Caco-2 (cell line): ENCODE measurements at regions not wholly inside any gene's neighbourhood (a gene's known extent, or its start where the extent isn't known, plus 50 kb on each side); places are given as distances from the start of the nearest gene placed in this dataset.

Source experiments
- BruUV-seq: library from RNA; stranded (reverse); fragments of 400-500 nt; replicated peaks from 2 replicates; lab custom pipeline; 2021; lab: Mats Ljungman, UMichigan
- CTCF ChIA-PET: fragments of 300-600 bp; sonication (Branson Sonifier 250); formaldehyde crosslinking; loops from one replicate; lab custom pipeline; 2022; ENCODE audit warnings: antibody characterized with exemption; lab: Charles Lee
- POLR2A ChIA-PET: fragments of 300-600 bp; sonication (Branson Sonifier 250); formaldehyde crosslinking; loops from one replicate; lab custom pipeline; 2022; ENCODE audit warnings: antibody characterized with exemption; lab: Charles Lee
- DNase-seq, 2 experiments: peaks; one replicate each; pipeline versions ENCODE4 v3.0.0 to v3.0.0-alpha.2; 2020 to 2022
- H3K27me3 ChIP-seq: replicated peaks from 2 replicates; pipeline ENCODE4 v1.6.0; 2011; ENCODE audit warnings: low read length; ENCODE audit not compliant: control insufficient read depth, insufficient read depth
- H3K36me3 ChIP-seq: 2 replicates; pipeline ENCODE4 v1.5.1; 2011; ENCODE audit warnings: low read length; ENCODE audit not compliant: control insufficient read depth, insufficient read depth
- H3K4me1 ChIP-seq: fragments of 250-450 bp; sonication (Bioruptor Pico); 2 replicates; pipeline ENCODE4 v1.5.1; 2020; ENCODE audit warnings: mild to moderate bottlenecking
- H3K4me3 ChIP-seq: 2 replicates; pipeline ENCODE4 v1.5.1; 2011; ENCODE audit warnings: low read depth, mild to moderate bottlenecking, control low read depth, low read length
- H3K9me3 ChIP-seq: fragments of 250-450 bp; sonication (Bioruptor Pico); 2 replicates; pipeline ENCODE4 v1.5.1; 2020; ENCODE audit warnings: mild to moderate bottlenecking, moderate library complexity
- H3K27ac Mint-ChIP-seq: one replicate; pipeline ENCODE4 v1.8.0; 2022; ENCODE audit warnings: mixed read lengths; ENCODE audit not compliant: unreplicated experiment
- H3K27me3 Mint-ChIP-seq: one replicate; pipeline ENCODE4 v1.8.0; 2022; ENCODE audit warnings: mixed read lengths; ENCODE audit not compliant: insufficient read depth, unreplicated experiment
- H3K36me3 Mint-ChIP-seq: one replicate; pipeline ENCODE4 v1.8.0; 2022; ENCODE audit warnings: mild to moderate bottlenecking, mixed read lengths; ENCODE audit not compliant: insufficient read depth, unreplicated experiment
- H3K4me1 Mint-ChIP-seq: one replicate; pipeline ENCODE4 v1.8.0; 2022; ENCODE audit warnings: low read depth, mixed read lengths; ENCODE audit not compliant: unreplicated experiment
- H3K4me3 Mint-ChIP-seq: one replicate; pipeline ENCODE4 v1.8.0; 2022; ENCODE audit warnings: mild to moderate bottlenecking, moderate library complexity, mixed read lengths; ENCODE audit not compliant: unreplicated experiment
- H3K9me3 Mint-ChIP-seq: one replicate; pipeline ENCODE4 v1.8.0; 2022; ENCODE audit warnings: mixed read lengths; ENCODE audit not compliant: unreplicated experiment
- intact Hi-C: fragments of 100-400 bp; cut with micrococcal nuclease; formaldehyde crosslinking; loops from one replicate; pipeline ENCODE4 v1.10.0; 2022; ENCODE audit not compliant: unreplicated experiment
- TF ChIP-seq, protein P1 (sequence below), 2 experiments: fragments of 200-600 bp in 1 of 2; IDR thresholded peaks; 1 replicate in 1 of 2; 2 replicates in 1 of 2; pipeline versions ENCODE4 v1.5.1 to v1.8.0; 2011 to 2022; ENCODE audit warnings: antibody characterized with exemption in 1 of 2, control low read depth in 1 of 2, inconsistent platforms in 1 of 2, low read depth in 1 of 2, low read length in 1 of 2, mild to moderate bottlenecking in 1 of 2, moderate library complexity in 1 of 2; ENCODE audit not compliant: insufficient read depth in 1 of 2, severe bottlenecking in 1 of 2, unreplicated experiment in 1 of 2

- CTCF ChIA-PET: no interaction called here
- POLR2A ChIA-PET: no interaction called here
- Histone ChIP-seq H3K27me3 (no peaks in the 10 kb centered on the region), H3K36me3 (no peaks in the 10 kb centered on the region), H3K4me3 (no peak overlapping the region), H3K9me3 (no peaks in the 10 kb centered on the region), H3K4me1 (no peaks in the 10 kb centered on the region)
- H3K9me3 Mint-ChIP-seq: no peaks in the 10 kb centered on the region
- H3K36me3 Mint-ChIP-seq: no peaks in the 10 kb centered on the region
- TF ChIP-seq, protein P1, sequence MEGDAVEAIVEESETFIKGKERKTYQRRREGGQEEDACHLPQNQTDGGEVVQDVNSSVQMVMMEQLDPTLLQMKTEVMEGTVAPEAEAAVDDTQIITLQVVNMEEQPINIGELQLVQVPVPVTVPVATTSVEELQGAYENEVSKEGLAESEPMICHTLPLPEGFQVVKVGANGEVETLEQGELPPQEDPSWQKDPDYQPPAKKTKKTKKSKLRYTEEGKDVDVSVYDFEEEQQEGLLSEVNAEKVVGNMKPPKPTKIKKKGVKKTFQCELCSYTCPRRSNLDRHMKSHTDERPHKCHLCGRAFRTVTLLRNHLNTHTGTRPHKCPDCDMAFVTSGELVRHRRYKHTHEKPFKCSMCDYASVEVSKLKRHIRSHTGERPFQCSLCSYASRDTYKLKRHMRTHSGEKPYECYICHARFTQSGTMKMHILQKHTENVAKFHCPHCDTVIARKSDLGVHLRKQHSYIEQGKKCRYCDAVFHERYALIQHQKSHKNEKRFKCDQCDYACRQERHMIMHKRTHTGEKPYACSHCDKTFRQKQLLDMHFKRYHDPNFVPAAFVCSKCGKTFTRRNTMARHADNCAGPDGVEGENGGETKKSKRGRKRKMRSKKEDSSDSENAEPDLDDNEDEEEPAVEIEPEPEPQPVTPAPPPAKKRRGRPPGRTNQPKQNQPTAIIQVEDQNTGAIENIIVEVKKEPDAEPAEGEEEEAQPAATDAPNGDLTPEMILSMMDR (IDR thresholded peaks at IDR 0.05; ENCODE audit: insufficient read depth in 1 of 2, low read depth in 1 of 2, low read length in 1 of 2, severe bottlenecking in 1 of 2, unreplicated experiment in 1 of 2): no peak
- intact Hi-C loops: no loop called here
- no peak overlapping the region for H3K4me3 Mint-ChIP-seq
- H3K4me1 Mint-ChIP-seq: no peaks in the 10 kb centered on the region
- no peak for DNase-seq
- no peak overlapping the region for H3K27ac Mint-ChIP-seq
- H3K27me3 Mint-ChIP-seq: no peaks in the 10 kb centered on the region
- BruUV-seq: no TSS peak
Observed at GRCh38 chr4:156396534-156396933, 442.9 kb upstream of the CTSO start.

GRCh38 chr4:156391325-156391653, 437.6 kb upstream of the CTSO start:
- no peak for DNase-seq
- H3K36me3 ChIP-seq: no peaks in the 10 kb centered on the region
- H3K36me3 Mint-ChIP-seq: no peaks in the 10 kb centered on the region
- H3K27me3 ChIP-seq: no peaks in the 10 kb centered on the region
- no peak overlapping the region for H3K4me3 ChIP-seq
- H3K9me3 Mint-ChIP-seq: no peaks in the 10 kb centered on the region
- BruUV-seq: no TSS peak
- no peak overlapping the region for H3K27ac Mint-ChIP-seq
- H3K4me3 Mint-ChIP-seq: no peak overlapping the region
- CTCF ChIA-PET: no interaction called here
- no peaks in the 10 kb centered on the region for H3K4me1 ChIP-seq
- H3K4me1 Mint-ChIP-seq: no peaks in the 10 kb centered on the region
- intact Hi-C loops: no loop called here
- TF ChIP-seq, protein P1 (IDR thresholded peaks at IDR 0.05; ENCODE audit: insufficient read depth in 1 of 2, low read depth in 1 of 2, low read length in 1 of 2, severe bottlenecking in 1 of 2, unreplicated experiment in 1 of 2): no peak
- POLR2A ChIA-PET: no interaction called here
- H3K27me3 Mint-ChIP-seq: no peaks in the 10 kb centered on the region
- no peaks in the 10 kb centered on the region for H3K9me3 ChIP-seq

DNA sequence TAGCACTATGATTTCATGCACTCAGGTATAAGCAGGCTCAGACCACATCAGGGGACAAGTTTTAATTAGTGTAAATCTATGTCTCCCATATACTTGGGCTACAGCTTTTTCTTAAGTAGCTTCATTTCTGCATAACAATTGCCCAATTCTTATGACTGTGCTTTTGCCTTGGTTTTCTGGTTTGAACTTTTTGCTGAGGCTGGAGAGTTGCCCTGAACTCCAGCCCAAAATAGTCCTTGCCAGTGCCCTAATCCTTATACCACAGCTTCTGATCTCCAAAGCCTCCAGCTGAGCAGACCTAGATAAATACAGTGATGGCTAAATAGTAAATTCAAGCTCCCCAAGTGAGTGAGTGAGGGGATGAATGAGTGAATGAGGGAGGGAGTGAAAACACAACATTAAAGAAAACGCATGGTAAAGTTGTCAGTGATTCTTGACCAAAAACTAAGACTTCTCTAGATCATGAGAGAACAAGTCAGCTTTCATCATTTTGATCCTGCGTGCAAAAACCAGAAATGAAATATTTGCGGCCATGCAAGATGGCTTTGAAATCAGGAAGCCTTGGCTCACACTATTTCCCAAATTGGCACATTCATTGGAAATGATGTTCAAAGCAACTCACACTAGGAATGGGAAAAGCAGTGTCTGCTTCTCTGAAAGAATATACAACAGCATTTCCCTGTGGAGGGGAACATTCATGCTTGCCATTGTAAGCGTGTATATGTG, 437.1 kb upstream of the CTSO start:
- H3K27me3 Mint-ChIP-seq: no peaks in the 10 kb centered on the region
- no peaks in the 10 kb centered on the region for H3K36me3 Mint-ChIP-seq
- DNase-seq: no peak
- H3K4me3 Mint-ChIP-seq: no peak overlapping the region
- H3K9me3 ChIP-seq: no peaks in the 10 kb centered on the region
- TF ChIP-seq, protein P1 (IDR thresholded peaks at IDR 0.05; ENCODE audit: insufficient read depth in 1 of 2, low read depth in 1 of 2, low read length in 1 of 2, severe bottlenecking in 1 of 2, unreplicated experiment in 1 of 2): no peak
- BruUV-seq: no TSS peak
- H3K4me1 ChIP-seq: no peaks in the 10 kb centered on the region
- no peak overlapping the region for H3K4me3 ChIP-seq
- H3K27ac Mint-ChIP-seq: no peak overlapping the region
- ChIA-PET POLR2A (no interaction called here), CTCF (no interaction called here)
- intact Hi-C loops: no loop called here
- no peaks in the 10 kb centered on the region for H3K4me1 Mint-ChIP-seq
- no peaks in the 10 kb centered on the region for H3K36me3 ChIP-seq
- no peaks in the 10 kb centered on the region for H3K9me3 Mint-ChIP-seq
- H3K27me3 ChIP-seq: no peaks in the 10 kb centered on the region
